ENCODE measurements at regions not wholly inside any gene's neighbourhood (a gene's known extent, or its start where the extent isn't known, plus 50 kb on each side); places are given as distances from the start of the nearest gene placed in this dataset.

- peak in 6 of 56 donors; percentile 10 to 36 (median 22) for DNase-seq
Observed at GRCh38 chr6:163820745-163821458, 406.4 kb downstream of the QKI start.

GRCh38 chr6:163820171-163820570, 405.7 kb downstream of the QKI start:
- DNase-seq, result no peak

GRCh38 chr6:163818719-163819118, 404.2 kb downstream of the QKI start:
- no peak for DNase-seq

- DNase-seq, result no peak
Observed at GRCh38 chr6:163816441-163816840, 401.9 kb downstream of the QKI start.

GRCh38 chr6:163815796-163816195, 401.3 kb downstream of the QKI start:
- no peak for DNase-seq

- no peak for DNase-seq
Observed at GRCh38 chr6:163814494-163815364, 400.2 kb downstream of the QKI start.

- no peak for DNase-seq
Observed at GRCh38 chr6:163813979-163814493, 399.5 kb downstream of the QKI start.

- no peak for DNase-seq
Observed at GRCh38 chr6:163811317-163811716, 396.8 kb downstream of the QKI start.

- DNase-seq, result no peak
Observed at GRCh38 chr6:163809364-163809763, 394.8 kb downstream of the QKI start.

- DNase-seq, result no peak
Observed at GRCh38 chr6:163808871-163809270, 394.4 kb downstream of the QKI start.

- no peak for DNase-seq
Observed at GRCh38 chr6:163808231-163808630, 393.7 kb downstream of the QKI start.

- DNase-seq, result no peak
Observed at GRCh38 chr6:163806755-163807499, 392.4 kb downstream of the QKI start.

- no peak for DNase-seq
Observed at GRCh38 chr6:163804991-163805390, 390.5 kb downstream of the QKI start.

- DNase-seq, result no peak
Observed at GRCh38 chr6:163802267-163802666, 387.7 kb downstream of the QKI start.

GRCh38 chr6:163797296-163797845, 382.9 kb downstream of the QKI start:
- no peak for DNase-seq

GRCh38 chr6:163793011-163793983, 378.8 kb downstream of the QKI start:
- peak in 7 of 56 donors; percentile 12 to 46 (median 32) for DNase-seq

GRCh38 chr6:163790266-163790840, 375.8 kb downstream of the QKI start:
- DNase-seq, result no peak

GRCh38 chr6:163789199-163789810, 374.8 kb downstream of the QKI start:
- no peak for DNase-seq

GRCh38 chr6:163786995-163787671, 372.6 kb downstream of the QKI start:
- DNase-seq, result no peak

All from nucleus accumbens (tissue), 56 donors.